ENCODE measurements at regions not wholly inside any gene's neighbourhood (a gene's known extent, or its start where the extent isn't known, plus 50 kb on each side); places are given as distances from the start of the nearest gene placed in this dataset.

DNA sequence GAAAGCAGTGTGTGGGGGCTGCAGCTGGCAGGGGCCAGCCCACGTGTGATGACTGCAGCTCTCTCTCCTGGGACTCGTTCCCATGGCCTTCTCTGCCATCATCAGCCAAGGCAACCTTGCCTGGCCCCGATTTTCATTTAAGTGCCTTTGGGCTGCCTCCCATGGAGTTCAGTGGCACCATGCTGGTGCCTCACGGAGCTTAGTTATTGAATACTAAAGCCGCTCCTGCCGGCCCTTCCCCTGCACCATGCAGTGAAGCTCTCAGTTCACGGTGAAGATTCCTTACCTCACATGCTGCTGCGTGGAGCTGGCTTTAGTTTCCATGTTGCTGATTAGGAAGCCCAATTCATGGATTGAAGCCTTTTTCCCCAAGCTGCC lies 141.5 kb upstream of the EEPD1 start:
- DNase-seq, result no peak

GRCh38 chr7:36013246-36014014 lies 139.6 kb upstream of the EEPD1 start:
- no peak for DNase-seq

GRCh38 chr7:36014961-36015360 lies 138.1 kb upstream of the EEPD1 start:
- DNase-seq, result no peak

DNA sequence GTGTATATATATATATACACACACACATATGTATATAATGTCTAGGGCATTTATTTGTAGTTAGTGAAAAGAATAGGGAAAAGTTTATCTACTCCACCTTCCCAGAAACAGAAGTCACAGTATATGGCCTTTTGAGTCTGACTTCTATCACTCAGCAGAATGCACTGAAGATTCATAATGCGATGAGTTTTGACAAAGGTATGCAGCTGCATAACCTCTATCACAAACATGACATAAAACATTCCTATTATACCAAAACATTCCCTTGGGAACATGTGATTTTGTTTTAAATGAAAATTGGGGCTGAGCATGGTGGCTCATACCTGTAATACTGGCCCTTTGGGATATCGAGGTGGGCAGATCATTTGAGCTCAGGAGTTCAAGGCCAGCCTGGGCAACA lies 137.3 kb upstream of the EEPD1 start:
- DNase-seq, result no peak

GRCh38 chr7:36016648-36017047 lies 136.4 kb upstream of the EEPD1 start:
- no peak for DNase-seq

DNA sequence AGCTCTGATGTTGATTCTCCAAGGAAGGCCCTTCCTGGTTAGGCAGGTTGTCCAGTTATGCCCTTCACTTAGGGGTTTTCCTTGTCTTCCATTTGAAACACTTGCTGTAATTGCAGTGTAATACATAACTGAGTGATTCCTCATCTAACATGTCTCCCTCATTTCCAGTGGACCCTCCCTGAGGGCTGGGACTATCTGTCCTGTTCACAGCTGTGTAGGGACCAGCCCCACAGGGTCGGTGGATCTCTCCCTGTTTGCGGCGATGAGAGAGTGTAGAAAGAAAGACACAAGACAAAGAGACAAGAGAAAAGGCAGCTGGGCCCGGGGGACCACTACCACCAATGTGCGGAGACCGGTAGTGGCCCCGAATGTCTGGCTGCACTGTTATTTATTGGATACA lies 135.9 kb upstream of the EEPD1 start:
- DNase-seq, result no peak

- no peak for DNase-seq
These were observed 134.1 kb upstream of the EEPD1 start for GRCh38 chr7:36018816-36019484.

- no peak for DNase-seq
These were observed 133.5 kb upstream of the EEPD1 start for GRCh38 chr7:36019538-36019937.

DNA sequence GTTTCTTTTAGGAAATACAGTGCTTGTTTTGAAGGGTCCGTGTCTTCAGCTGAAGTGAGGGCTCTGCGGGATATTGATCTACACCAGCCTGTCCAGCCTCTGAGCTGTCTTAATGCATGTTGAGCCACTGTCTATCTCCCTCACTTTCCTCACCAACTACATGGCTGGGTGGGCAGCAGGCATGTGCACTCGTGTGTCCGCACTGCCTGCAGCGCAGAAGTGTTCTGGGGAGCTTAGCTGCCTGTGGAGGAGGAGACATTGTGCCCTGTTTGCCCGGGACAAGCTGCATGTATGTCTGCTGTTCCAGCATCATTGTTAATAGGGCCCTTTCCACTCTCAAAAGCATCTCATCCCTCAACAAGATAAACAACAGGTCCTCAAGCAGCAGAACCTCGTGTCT lies 133.1 kb upstream of the EEPD1 start:
- DNase-seq, result no peak

- DNase-seq, result no peak
These were observed 131.7 kb upstream of the EEPD1 start for GRCh38 chr7:36021367-36021766.

DNA sequence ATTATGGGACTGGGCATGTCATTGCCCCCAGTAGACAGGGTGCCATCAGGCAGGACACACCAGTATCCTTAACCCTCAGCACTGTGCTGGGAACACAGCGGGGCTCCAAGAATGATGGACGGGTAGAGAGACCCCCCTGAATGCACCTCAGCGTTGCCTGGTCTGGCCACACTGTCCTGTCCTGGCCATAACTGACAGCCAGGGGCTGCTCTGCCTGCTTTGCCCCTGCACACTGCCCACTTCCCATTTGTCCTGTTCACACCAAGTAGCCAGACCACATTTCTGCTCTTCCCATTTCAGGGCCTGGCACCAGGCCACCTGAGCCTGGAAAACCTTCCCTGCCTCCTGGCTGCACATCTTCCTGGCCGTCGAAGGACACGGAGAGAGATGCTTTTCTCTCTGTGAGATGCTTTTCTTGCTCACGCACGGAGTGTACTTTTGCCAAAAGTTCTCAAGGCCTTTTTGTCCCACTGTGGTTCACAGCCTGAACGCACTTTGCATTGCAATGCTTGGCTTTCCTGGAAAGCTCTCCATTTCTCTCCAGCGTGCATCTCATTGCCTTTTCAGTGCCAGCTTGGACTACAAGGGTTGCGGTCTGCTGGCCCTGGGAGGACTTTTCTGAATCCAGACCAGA lies 131.0 kb upstream of the EEPD1 start:
- no peak for DNase-seq

DNA sequence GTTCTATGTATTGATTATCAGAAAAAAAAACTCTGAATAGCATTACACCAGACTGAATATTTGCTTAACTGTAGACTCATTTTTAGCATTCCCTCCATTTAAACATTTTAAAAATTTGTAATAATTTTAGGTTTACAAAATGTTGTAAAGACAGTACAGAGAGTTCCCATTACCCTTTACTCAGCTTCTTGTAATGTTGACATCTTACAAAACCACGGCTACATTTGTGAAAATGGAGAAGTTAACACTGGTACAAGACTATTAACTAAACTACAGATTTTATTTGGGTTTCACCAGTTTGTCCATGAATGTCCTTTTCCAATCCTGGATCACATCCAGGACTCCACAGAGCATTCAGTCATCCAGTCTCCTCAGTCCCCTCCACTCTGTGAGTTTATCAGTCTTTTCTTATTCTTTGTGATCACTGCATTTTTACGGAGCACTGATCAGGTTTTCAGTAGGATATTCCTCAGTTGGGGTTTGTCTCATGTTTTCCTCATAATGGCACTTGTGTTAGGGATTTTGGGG lies 130.0 kb upstream of the EEPD1 start:
- no peak for DNase-seq

DNA sequence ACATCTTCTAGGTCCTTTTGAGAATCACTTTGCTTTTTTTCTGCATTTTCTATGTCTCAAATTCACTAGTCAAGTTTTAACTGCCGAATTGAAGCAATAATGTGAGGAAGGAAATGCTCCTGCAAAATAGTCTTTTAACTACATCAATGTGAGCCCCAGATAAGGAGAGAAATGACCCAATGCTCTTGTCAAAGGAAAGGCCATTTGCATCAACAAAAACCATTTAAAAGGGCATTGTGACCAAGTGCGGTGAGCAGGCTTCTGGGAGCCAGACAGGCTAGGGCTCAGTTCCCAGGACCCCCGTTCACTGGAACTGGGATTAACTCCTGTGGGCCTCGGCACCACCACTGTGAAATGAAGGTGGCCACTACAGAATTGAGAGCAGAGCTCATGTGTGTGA lies 127.9 kb upstream of the EEPD1 start:
- DNase-seq, result no peak

- no peak for DNase-seq
These were observed 123.7 kb upstream of the EEPD1 start for GRCh38 chr7:36029311-36029710.

GRCh38 chr7:36029853-36030515 lies 123.1 kb upstream of the EEPD1 start:
- DNase-seq, result no peak

DNA sequence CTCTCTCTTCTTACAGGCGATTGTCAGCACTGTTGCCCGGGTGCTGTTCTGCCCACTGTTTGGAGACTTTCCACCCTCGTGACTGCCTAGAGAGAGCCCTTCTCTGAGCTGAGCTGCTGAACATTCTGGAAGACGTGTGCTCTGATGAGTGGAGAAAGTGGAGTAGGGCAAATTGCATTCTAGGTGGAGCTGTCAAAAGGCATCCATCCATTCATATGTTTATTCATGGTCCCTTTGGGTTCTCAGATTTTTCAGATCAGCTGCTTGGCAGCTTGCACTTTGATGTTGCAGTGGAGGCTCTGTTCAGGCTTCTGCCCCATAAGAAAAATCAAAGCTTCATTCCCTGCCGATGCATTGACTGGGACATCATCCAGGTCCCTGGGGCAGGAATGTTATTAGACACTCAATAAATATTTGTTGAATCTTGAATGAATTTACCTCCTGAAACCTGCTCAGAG lies 120.7 kb upstream of the EEPD1 start:
- DNase-seq, result no peak

- DNase-seq, result no peak
These were observed 119.0 kb upstream of the EEPD1 start for GRCh38 chr7:36034020-36034419.

DNA sequence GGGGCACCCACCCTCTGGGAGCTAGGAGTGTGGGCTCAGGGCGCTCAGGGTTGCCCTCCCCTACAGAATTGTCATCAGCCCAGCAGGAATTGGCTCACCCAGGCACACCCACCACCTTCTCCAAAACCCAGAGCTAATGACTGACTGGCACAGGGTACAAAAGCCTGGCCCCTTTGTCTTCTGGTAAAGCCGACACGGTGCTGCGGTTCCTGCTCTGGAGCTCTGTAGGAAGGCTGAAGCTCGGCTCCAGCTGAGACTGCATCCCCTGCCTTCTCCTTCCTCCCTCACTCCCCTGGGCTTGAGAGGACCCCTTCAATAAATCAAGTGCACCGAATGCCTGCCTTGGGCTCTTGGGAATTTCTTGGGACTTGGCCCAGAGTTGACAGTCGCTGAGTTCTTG lies 117.9 kb upstream of the EEPD1 start:
- DNase-seq, result no peak

DNA sequence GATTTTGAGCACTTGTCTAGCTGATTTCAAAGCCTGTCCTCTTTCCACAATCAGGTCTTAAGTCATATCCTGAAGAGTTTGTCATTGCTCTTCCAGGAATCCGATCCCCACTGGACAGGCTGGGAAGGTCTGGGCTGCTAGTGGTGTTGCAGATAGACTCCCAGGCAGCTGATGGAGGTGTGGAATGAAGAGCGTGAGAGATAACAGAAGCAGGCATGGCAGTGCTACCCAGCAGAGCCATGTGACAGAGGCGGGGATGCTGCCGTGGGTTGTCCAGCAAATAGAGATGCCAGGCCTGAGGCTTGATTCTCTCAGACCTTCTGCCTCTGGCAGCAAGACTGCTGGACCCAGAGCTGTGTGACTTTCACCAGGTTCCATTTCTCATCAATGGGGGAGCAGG lies 116.5 kb upstream of the EEPD1 start:
- no peak for DNase-seq

DNA sequence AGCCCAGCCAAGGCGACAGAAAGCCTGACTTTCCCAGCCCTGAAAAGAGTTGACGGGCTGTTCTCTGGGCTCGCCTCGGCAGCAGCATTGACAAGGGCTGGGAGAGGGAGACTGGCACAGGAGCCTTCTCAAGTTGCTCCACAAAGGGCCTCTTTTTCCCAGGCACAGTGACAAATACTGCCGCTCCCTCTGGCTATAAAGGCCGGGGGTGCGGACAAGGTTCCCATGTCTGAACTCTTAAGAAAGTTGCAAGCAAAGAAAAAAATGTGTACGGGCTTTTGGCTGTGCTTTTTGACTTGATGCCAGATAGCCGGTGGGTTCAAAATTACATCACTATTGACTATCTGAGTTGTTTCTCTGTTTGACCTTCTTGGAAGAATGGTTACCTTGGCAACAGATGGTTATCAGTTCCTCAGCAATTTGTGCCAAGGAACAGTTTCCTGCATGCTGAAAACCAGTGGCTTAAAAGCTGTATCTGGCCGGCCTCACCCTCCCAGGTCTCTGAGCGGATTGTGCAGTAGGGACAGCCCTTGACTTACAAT lies 115.9 kb upstream of the EEPD1 start:
- no peak for DNase-seq

DNA sequence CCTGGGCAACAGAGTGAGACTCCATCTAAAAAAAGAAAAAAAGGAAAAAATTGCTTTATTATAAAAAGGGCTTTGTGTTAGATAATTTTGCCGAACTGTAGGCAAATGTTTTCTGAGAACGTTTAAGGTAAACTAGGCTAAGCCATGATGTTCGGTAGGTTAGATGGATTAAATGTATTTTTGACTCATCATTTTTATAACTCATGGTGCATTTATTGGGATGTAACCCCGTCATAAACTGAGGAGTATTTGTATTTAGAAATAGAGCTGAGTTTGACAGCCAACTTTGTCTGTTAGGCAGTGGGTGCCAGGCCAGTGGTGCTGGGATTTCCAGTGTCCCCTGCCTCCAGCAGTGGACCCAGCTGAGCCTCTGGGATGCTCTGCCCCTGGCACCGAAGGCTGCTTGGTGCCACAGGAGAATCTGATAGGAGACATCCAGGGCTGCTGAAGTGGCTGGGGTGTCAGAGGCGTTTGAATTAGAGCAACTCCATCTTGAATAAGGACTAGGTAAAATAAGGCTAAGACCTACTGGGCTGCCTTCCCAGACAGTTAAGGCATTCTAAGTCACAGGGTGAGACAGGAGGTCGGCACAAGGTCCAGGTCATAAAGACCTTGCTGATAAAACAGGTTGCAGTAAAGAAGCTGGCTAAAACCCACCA lies 114.9 kb upstream of the EEPD1 start:
- no peak for DNase-seq

DNA sequence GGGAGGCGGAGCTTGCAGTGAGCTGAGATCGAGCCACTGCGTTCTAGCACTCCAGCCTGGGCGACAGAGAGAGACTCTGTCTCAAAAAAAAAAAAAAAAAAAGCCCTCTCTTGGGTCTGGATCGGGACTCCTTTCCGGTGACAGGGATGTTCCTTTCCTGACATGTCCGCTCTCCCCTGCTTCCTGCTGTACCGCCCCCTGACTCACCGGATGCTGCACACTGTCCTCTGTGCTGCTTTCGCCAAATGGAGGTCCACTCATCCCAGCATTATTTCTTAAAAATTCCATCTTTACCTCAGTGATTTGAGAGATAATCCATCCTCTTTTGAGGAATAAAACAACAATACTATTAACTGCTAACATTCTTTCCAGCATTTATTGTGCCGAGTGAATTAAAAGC lies 113.8 kb upstream of the EEPD1 start:
- no peak for DNase-seq

- no peak for DNase-seq
These were observed 113.4 kb upstream of the EEPD1 start for GRCh38 chr7:36039671-36040070.

Measured in stimulated activated CD4-positive, alpha-beta T cell treated with anti-CD3 and anti-CD28 coated beads, Interleukin-2, amount 100 ng/mL, for 24 hours (primary cell).